A549 (cell line): ENCODE measurements at regions not wholly inside any gene's neighbourhood (a gene's known extent, or its start where the extent isn't known, plus 50 kb on each side); places are given as distances from the start of the nearest gene placed in this dataset.

Source experiments
- ATAC-seq, 2 experiments: fragments of 200-7000 bp in 1 of 2; fragments of >200 bp in 1 of 2; cut with Nextera tagmentation in 1 of 2; cut with Tn5 transposase in 1 of 2; 3 replicates each; pipeline versions ENCODE4 v1.8.0 to v1.9.1; 2018 to 2020; ENCODE audit warnings: mild to moderate bottlenecking in 1 of 2, moderate library complexity in 1 of 2
- CTCF ChIA-PET: fragments of 300-600 bp; sonication (Branson Sonifier 250); formaldehyde crosslinking; extraction: SDS; loops from one replicate; lab custom pipeline; 2021; ENCODE audit warnings: antibody characterized with exemption, inconsistent platforms; lab: Yijun Ruan, JAX
- POLR2A ChIA-PET: fragments of 350-600 bp; formaldehyde crosslinking; extraction: SDS; loops from one replicate; lab custom pipeline; 2021; ENCODE audit warnings: antibody characterized with exemption, inconsistent platforms; lab: Yijun Ruan, JAX
- DNase-seq, 2 experiments: peaks; one replicate each; pipeline versions ENCODE4 v3.0.0 to v3.0.0-alpha.2; 2011 to 2016; ENCODE audit warnings: low read depth in 1 of 2, low spot score in 1 of 2
- FAIRE-seq: peaks from 2 replicates; lab custom pipeline; 2011; peaks lifted over from hg19 to GRCh38; lab: Jason Lieb, UNC
- H3K27ac ChIP-seq, 2 experiments: fragments of >200 bp; sonication (Bioruptor Twin); formaldehyde crosslinking; 3 replicates each; pipeline ENCODE4 v1.5.1; 2016 to 2017
- H3K4me1 ChIP-seq: fragments of >200 bp; sonication (Bioruptor Twin); formaldehyde crosslinking; 3 replicates; pipeline ENCODE4 v1.6.1; 2016
- H3K4me2 ChIP-seq: fragments of >200 bp; sonication (Bioruptor Twin); formaldehyde crosslinking; 3 replicates; pipeline ENCODE4 v1.6.1; 2016
- H3K4me3 ChIP-seq: fragments of >200 bp; sonication (Bioruptor Twin); formaldehyde crosslinking; 3 replicates; pipeline ENCODE4 v1.5.1; 2016
- H3K9me3 ChIP-seq: fragments of >200 bp; sonication (Bioruptor Twin); formaldehyde crosslinking; 3 replicates; pipeline ENCODE4 v1.6.1; 2016
- BHLHE40 ChIP-seq: IDR thresholded peaks from 2 replicates; pipeline ENCODE4 v1.6.1; 2012; ENCODE audit warnings: low read depth, low read length, inconsistent platforms
- CBX8 ChIP-seq: fragments of 200-600 bp; sonication (generic); IDR thresholded peaks from 2 replicates; pipeline ENCODE4 v1.6.1; 2016
- CEBPB ChIP-seq, 2 experiments: fragments of >200 bp in 1 of 2; sonication (Bioruptor Twin) in 1 of 2; formaldehyde crosslinking in 1 of 2; IDR thresholded peaks; 2 replicates each; pipeline ENCODE4 v1.6.1; 2012 to 2016
- CHD2 ChIP-seq: fragments of 150-350 bp; IDR thresholded peaks from 2 replicates; pipeline ENCODE4 v1.6.1; 2014; ENCODE audit warnings: low read length; ENCODE audit not compliant: partially characterized antibody
- CHD4 ChIP-seq: fragments of 200-600 bp; sonication (generic); IDR thresholded peaks from 2 replicates; pipeline ENCODE4 v1.6.1; 2016; ENCODE audit warnings: antibody characterized with exemption, mild to moderate bottlenecking, borderline replicate concordance
- EP300 ChIP-seq, 2 experiments: fragments of >200 bp; sonication (Bioruptor Twin); formaldehyde crosslinking; IDR thresholded peaks; 2 replicates in 1 of 2; 3 replicates in 1 of 2; pipeline ENCODE4 v1.6.1; 2016 to 2017
- FOXS1 ChIP-seq: fragments of 250-450 bp; sonication (Bioruptor Pico); IDR thresholded peaks from 2 replicates; pipeline ENCODE4 v1.5.0; 2020; ENCODE audit warnings: mild to moderate bottlenecking, moderate library complexity
- GATA3 ChIP-seq: IDR thresholded peaks from 2 replicates; pipeline ENCODE4 v1.6.1; 2012; ENCODE audit warnings: borderline replicate concordance
- HOXB13 ChIP-seq: fragments of 250-450 bp; sonication (Bioruptor Pico); IDR thresholded peaks from 2 replicates; pipeline ENCODE4 v1.5.0; 2020; ENCODE audit warnings: low read depth, mild to moderate bottlenecking, moderate library complexity
- HOXB5 ChIP-seq: fragments of 250-450 bp; sonication (Bioruptor Pico); IDR thresholded peaks from 2 replicates; pipeline ENCODE4 v1.5.0; 2020; ENCODE audit warnings: mild to moderate bottlenecking, moderate library complexity
- JUN ChIP-seq, 2 experiments: fragments of >200 bp; sonication (Bioruptor Twin); formaldehyde crosslinking; IDR thresholded peaks; 2 replicates in 1 of 2; 3 replicates in 1 of 2; pipeline ENCODE4 v1.6.1; 2016 to 2017
- MAFK ChIP-seq: fragments of 450-650 bp; IDR thresholded peaks from 2 replicates; pipeline ENCODE4 v1.6.1; 2014; ENCODE audit not compliant: partially characterized antibody
- MAZ ChIP-seq: fragments of 150-350 bp; IDR thresholded peaks from 2 replicates; pipeline ENCODE4 v1.6.1; 2014; ENCODE audit warnings: antibody characterized with exemption, low read depth, low read length, borderline replicate concordance
- NPAS2 ChIP-seq: fragments of 250-450 bp; sonication (Bioruptor Pico); IDR thresholded peaks from 2 replicates; pipeline ENCODE4 v1.8.0; 2022; ENCODE audit warnings: mild to moderate bottlenecking, moderate library complexity, borderline replicate concordance
- NR3C1 ChIP-seq: fragments of >200 bp; sonication (Bioruptor Twin); formaldehyde crosslinking; IDR thresholded peaks from 3 replicates; pipeline ENCODE4 v1.6.1; 2017
- RCOR1 ChIP-seq: fragments of 150-350 bp; IDR thresholded peaks from 2 replicates; pipeline ENCODE4 v1.6.1; 2014; ENCODE audit warnings: antibody characterized with exemption, low read length, low read depth
- SREBF2 ChIP-seq: fragments of 450-650 bp; IDR thresholded peaks from 2 replicates; pipeline ENCODE4 v1.6.1; 2014; ENCODE audit warnings: mild to moderate bottlenecking, moderate library complexity
- ZC3H11A ChIP-seq: fragments of 450-650 bp; IDR thresholded peaks from 2 replicates; pipeline ENCODE4 v1.6.1; 2014; ENCODE audit warnings: antibody characterized with exemption, mild to moderate bottlenecking
- ZFP36 ChIP-seq: fragments of 450-650 bp; IDR thresholded peaks from 2 replicates; pipeline ENCODE4 v1.6.1; 2014; ENCODE audit warnings: borderline replicate concordance; ENCODE audit not compliant: partially characterized antibody
- ZSCAN20 ChIP-seq: fragments of 250-450 bp; sonication (Bioruptor Pico); IDR thresholded peaks from 2 replicates; pipeline ENCODE4 v1.8.0; 2022; ENCODE audit warnings: mild to moderate bottlenecking, moderate library complexity
- WGBS: methylation state at CpG from one replicate; pipeline ENCODE4 v1.1.6; 2017; ENCODE audit errors: missing lambda C conversion rate; 5-methylcytosine and 5-hydroxymethylcytosine counted together
- TF ChIP-seq, protein P1 (sequence below): fragments of 150-350 bp; IDR thresholded peaks from 2 replicates; pipeline ENCODE4 v1.6.1; 2014; ENCODE audit warnings: low read depth, mild to moderate bottlenecking, low read length
- TF ChIP-seq, protein P2 (sequence below): fragments of >200 bp; sonication (Bioruptor Twin); formaldehyde crosslinking; IDR thresholded peaks from 2 replicates; pipeline ENCODE4 v1.6.1; 2016
- TF ChIP-seq, protein P3 (sequence below): IDR thresholded peaks from 2 replicates; pipeline ENCODE4 v1.6.1; 2012
- TF ChIP-seq, protein P4 (sequence below): fragments of >200 bp; sonication (Bioruptor Twin); formaldehyde crosslinking; IDR thresholded peaks from 3 replicates; pipeline ENCODE4 v1.6.1; 2016
- TF ChIP-seq, protein P5 (sequence below): fragments of 200-600 bp; sonication (generic); IDR thresholded peaks from 2 replicates; pipeline ENCODE4 v1.6.1; 2016; ENCODE audit warnings: antibody characterized with exemption, mild to moderate bottlenecking, moderate library complexity

DNA sequence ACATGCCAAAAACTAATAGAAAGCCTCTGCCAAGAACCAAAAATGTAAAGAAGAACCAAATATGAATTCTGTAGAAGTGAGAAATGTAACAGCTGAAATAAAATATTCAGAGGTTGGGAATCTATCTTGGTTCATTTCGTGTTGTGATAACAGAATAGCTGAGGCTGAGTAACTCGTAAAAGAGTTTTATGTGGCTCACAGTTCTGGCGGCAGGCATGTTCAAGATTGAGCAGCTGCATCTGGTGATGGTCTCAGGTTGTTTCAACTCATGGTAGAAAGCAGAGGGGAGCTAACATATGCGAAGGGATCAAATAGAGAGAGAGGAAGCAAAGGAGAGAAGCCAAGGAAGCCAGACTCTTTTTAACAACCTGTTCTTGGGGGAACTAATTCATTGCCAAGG, 717.2 kb downstream of the TNS3 start:
- FAIRE-seq, result no peak
- no peak for ATAC-seq
- WGBS, result 62% methylated on average over 4 of the region's 4 CpGs
- Histone ChIP-seq H3K27ac (no peak overlapping the region), H3K4me2 (no peak overlapping the region), H3K4me3 (no peak overlapping the region), H3K4me1 (no peaks in the 10 kb centered on the region), H3K9me3 (no peaks in the 10 kb centered on the region)
- ChIA-PET CTCF (interaction anchor here (0.6 to 1.4 kb wide), 2 partner anchors 49 to 942 kb away, joined by 3 to 5 read pairs; no protein-coding TSS in a partner anchor), POLR2A (no interaction called here)
- DNase-seq, result no peak
- TF ChIP-seq, protein P1, sequence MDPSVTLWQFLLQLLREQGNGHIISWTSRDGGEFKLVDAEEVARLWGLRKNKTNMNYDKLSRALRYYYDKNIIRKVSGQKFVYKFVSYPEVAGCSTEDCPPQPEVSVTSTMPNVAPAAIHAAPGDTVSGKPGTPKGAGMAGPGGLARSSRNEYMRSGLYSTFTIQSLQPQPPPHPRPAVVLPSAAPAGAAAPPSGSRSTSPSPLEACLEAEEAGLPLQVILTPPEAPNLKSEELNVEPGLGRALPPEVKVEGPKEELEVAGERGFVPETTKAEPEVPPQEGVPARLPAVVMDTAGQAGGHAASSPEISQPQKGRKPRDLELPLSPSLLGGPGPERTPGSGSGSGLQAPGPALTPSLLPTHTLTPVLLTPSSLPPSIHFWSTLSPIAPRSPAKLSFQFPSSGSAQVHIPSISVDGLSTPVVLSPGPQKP, result no peak
- no peak for TF ChIP-seq ZSCAN20
- TF ChIP-seq FOXS1 (CRISPR knock-in tag), result no peak
- TF ChIP-seq HOXB5 (CRISPR knock-in tag), result no peak
- TF ChIP-seq MAFK, result no peak
- TF ChIP-seq RCOR1, result no peak
- no peak for TF ChIP-seq NR3C1
- TF ChIP-seq CBX8, result no peak
- TF ChIP-seq, protein P2, sequence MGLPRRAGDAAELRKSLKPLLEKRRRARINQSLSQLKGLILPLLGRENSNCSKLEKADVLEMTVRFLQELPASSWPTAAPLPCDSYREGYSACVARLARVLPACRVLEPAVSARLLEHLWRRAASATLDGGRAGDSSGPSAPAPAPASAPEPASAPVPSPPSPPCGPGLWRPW, result no peak
- no peak for TF ChIP-seq CHD2
- no peak for TF ChIP-seq GATA3
- no peak for TF ChIP-seq JUN (IDR thresholded peaks at IDR 0.05)
- no peak for TF ChIP-seq BHLHE40
- no peak for TF ChIP-seq NPAS2 (CRISPR knock-in tag)
- no peak for TF ChIP-seq EP300 (IDR thresholded peaks at IDR 0.05)
- TF ChIP-seq ZC3H11A, result no peak

DNA sequence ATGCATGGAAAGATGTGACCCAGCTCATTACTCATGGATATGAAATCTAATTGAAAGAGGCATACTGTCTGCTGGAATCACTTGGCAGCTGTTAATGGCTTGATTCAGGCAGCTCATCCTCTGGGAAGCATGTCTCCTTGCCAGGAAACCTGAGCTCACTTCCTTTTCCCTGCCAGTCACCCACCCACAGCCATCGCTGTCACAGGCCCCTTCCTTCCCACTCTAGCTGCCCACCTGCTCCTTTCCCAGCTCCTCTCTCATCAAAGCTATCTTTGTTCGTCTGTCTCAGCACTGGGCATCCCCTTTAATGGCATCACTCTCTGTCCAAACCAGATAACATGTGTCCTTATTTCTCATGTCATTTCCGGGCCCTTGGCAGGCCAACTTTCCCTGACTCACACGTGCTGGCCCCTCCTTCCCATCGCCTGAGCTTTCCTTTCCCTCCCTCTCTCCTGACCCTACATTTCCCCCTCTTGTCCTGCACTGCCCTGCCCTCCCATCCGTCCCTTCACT, 721.9 kb downstream of the TNS3 start:
- H3K4me1 ChIP-seq, result no peaks in the 10 kb centered on the region; the same call in 2 of the 3 replicates
- no peak for FAIRE-seq
- H3K4me3 ChIP-seq, result no peak overlapping the region
- no peak for DNase-seq
- TF ChIP-seq CHD4 (no peak), MAZ (no peak), SREBF2 (no peak)
- TF ChIP-seq, protein P3, sequence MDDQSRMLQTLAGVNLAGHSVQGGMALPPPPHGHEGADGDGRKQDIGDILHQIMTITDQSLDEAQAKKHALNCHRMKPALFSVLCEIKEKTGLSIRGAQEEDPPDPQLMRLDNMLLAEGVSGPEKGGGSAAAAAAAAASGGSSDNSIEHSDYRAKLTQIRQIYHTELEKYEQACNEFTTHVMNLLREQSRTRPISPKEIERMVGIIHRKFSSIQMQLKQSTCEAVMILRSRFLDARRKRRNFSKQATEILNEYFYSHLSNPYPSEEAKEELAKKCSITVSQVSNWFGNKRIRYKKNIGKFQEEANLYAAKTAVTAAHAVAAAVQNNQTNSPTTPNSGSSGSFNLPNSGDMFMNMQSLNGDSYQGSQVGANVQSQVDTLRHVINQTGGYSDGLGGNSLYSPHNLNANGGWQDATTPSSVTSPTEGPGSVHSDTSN, result no peak
- TF ChIP-seq, protein P4, sequence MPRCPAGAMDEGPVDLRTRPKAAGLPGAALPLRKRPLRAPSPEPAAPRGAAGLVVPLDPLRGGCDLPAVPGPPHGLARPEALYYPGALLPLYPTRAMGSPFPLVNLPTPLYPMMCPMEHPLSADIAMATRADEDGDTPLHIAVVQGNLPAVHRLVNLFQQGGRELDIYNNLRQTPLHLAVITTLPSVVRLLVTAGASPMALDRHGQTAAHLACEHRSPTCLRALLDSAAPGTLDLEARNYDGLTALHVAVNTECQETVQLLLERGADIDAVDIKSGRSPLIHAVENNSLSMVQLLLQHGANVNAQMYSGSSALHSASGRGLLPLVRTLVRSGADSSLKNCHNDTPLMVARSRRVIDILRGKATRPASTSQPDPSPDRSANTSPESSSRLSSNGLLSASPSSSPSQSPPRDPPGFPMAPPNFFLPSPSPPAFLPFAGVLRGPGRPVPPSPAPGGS, result no peak
- POLR2A ChIA-PET, result no interaction called here
- no peak overlapping the region for H3K27ac ChIP-seq
- ATAC-seq, result no peak
- no peak overlapping the region for H3K4me2 ChIP-seq
- H3K9me3 ChIP-seq, result no peaks in the 10 kb centered on the region
- 45% methylated on average over 6 of the region's 6 CpGs for WGBS
- CTCF ChIA-PET, result no interaction called here

DNA sequence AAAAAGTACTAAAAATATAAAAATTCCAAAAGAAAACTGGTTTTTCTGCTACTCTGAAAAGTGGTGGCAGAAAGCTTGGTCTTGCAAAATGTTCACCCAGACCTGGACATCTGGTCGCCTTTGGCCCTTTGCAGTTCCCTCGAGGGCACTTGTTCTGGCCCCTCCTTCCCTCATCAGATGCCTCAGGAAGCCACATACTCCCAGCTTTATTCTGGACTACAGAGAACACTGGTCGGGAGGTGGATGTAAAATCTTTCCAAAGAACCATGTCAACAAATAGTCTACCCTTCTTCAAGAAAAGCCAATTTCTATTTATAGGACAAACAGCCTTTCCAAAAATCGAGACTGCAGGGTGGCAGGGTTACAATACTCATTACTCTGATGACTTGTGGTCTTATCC, 726.1 kb downstream of the TNS3 start:
- no peak overlapping the region for H3K27ac ChIP-seq
- H3K4me2 ChIP-seq, result no peak overlapping the region
- H3K4me1 ChIP-seq, result no peaks in the 10 kb centered on the region; the same call in 2 of the 3 replicates
- ChIA-PET CTCF (interaction anchor here (1.3 to 1.9 kb wide), 2 partner anchors 44 to 325 kb away, joined by 3 to 6 read pairs; no protein-coding TSS in a partner anchor), POLR2A (interaction anchor here (0.6 kb wide), 1 partner anchor 155 kb away, joined by 4 read pairs; no protein-coding TSS in a partner anchor)
- ATAC-seq (no peak), DNase-seq (no peak)
- H3K4me3 ChIP-seq, result no peak overlapping the region
- TF ChIP-seq, protein P5, sequence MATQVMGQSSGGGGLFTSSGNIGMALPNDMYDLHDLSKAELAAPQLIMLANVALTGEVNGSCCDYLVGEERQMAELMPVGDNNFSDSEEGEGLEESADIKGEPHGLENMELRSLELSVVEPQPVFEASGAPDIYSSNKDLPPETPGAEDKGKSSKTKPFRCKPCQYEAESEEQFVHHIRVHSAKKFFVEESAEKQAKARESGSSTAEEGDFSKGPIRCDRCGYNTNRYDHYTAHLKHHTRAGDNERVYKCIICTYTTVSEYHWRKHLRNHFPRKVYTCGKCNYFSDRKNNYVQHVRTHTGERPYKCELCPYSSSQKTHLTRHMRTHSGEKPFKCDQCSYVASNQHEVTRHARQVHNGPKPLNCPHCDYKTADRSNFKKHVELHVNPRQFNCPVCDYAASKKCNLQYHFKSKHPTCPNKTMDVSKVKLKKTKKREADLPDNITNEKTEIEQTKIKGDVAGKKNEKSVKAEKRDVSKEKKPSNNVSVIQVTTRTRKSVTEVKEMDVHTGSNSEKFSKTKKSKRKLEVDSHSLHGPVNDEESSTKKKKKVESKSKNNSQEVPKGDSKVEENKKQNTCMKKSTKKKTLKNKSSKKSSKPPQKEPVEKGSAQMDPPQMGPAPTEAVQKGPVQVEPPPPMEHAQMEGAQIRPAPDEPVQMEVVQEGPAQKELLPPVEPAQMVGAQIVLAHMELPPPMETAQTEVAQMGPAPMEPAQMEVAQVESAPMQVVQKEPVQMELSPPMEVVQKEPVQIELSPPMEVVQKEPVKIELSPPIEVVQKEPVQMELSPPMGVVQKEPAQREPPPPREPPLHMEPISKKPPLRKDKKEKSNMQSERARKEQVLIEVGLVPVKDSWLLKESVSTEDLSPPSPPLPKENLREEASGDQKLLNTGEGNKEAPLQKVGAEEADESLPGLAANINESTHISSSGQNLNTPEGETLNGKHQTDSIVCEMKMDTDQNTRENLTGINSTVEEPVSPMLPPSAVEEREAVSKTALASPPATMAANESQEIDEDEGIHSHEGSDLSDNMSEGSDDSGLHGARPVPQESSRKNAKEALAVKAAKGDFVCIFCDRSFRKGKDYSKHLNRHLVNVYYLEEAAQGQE, result no peak
- TF ChIP-seq HOXB13 (CRISPR knock-in tag), result no peak
- TF ChIP-seq ZFP36, result no peak
- TF ChIP-seq CEBPB (IDR thresholded peaks at IDR 0.05), result no peak
- TF ChIP-seq, all 56 proteins: peak for 0
- WGBS, result 21% methylated on average over 4 of the region's 4 CpGs
- no peak for FAIRE-seq
- H3K9me3 ChIP-seq, result no peaks in the 10 kb centered on the region
